Transverse colon (tissue), 4 donors: ENCODE measurements at regions not wholly inside any gene's neighbourhood (a gene's known extent, or its start where the extent isn't known, plus 50 kb on each side); places are given as distances from the start of the nearest gene placed in this dataset.

Experiments
- DNase-seq: peaks from one replicate; pipeline ENCODE4 v3.0.0-alpha.2; 2019
- H3K27ac ChIP-seq, 4 donors: fragments of 200-600 bp; sonication (generic); 2 replicates each; pipeline ENCODE4 v1.5.1; 2016 to 2018; ENCODE audit warnings: inconsistent platforms in 4 of 4
- H3K27me3 ChIP-seq: fragments of 200-600 bp; sonication (generic); 2 replicates; pipeline ENCODE4 v1.5.1; 2017; ENCODE audit warnings: inconsistent platforms
- H3K36me3 ChIP-seq, 4 donors: fragments of 200-600 bp; sonication (generic); 2 replicates each; pipeline ENCODE4 v1.5.1; 2017 to 2019; ENCODE audit warnings: inconsistent platforms in 4 of 4
- H3K4me1 ChIP-seq, 4 donors: fragments of 200-600 bp; sonication (generic); 2 replicates each; pipeline ENCODE4 v1.5.1; 2017 to 2020; ENCODE audit warnings: inconsistent platforms in 4 of 4
- H3K4me3 ChIP-seq, 4 donors: fragments of 200-600 bp; sonication (generic); 1 replicate in 1 of 4; 2 replicates in 3 of 4; pipeline versions ENCODE4 v1.5.1 to v1.6.1; 2017 to 2019; ENCODE audit warnings: inconsistent platforms in 4 of 4
- H3K9me3 ChIP-seq, 2 donors: fragments of 200-600 bp; sonication (generic); 2 replicates each; pipeline ENCODE4 v1.5.1; 2017 to 2019; ENCODE audit warnings: inconsistent platforms in 2 of 2
- CTCF ChIP-seq, 5 experiments: fragments of 200-600 bp in 3 of 5; fragments of 450-650 bp in 2 of 5; sonication (generic) in 3 of 5; IDR thresholded peaks; 1 replicate in 2 of 5; 2 replicates in 3 of 5; pipeline ENCODE4 v1.5.1; 2016 to 2017; ENCODE audit warnings: antibody characterized with exemption in 5 of 5, inconsistent platforms in 3 of 5, mild to moderate bottlenecking in 2 of 5, moderate library complexity in 1 of 5
- EP300 ChIP-seq: sonication (generic); formaldehyde crosslinking; IDR thresholded peaks from one replicate; pipeline ENCODE4 v1.6.1; 2017; ENCODE audit warnings: antibody characterized with exemption, low read depth
- POLR2A ChIP-seq: fragments of 450-650 bp; IDR thresholded peaks from one replicate; pipeline ENCODE4 v1.6.1; 2016; ENCODE audit warnings: antibody characterized with exemption, mild to moderate bottlenecking, moderate library complexity
- POLR2AphosphoS5 ChIP-seq, 3 donors: sonication (generic); formaldehyde crosslinking; IDR thresholded peaks; one replicate each; pipeline ENCODE4 v1.6.1; 2016; ENCODE audit warnings: antibody characterized with exemption in 3 of 3
- WGBS, 2 donors: methylation state at CpG; one replicate each; pipeline ENCODE4 v1.1.5; 2018; ENCODE audit warnings: low coverage in 1 of 2; 5-methylcytosine and 5-hydroxymethylcytosine counted together
- in situ Hi-C, 4 donors: fragments of 200-750 bp; cut with MboI; loops; one replicate each; pipeline versions ENCODE4 v1.15.0 to v1.15.1; 2017; ENCODE audit warnings: low sequenced_read_pairs in 3 of 4, low pct_ligation_motif_present in 1 of 4, low pct_unique_long_range_greater_than_20kb in 1 of 4
- intact Hi-C: fragments of 100-400 bp; cut with DNase I; formaldehyde crosslinking; loops from one replicate; pipeline ENCODE4 v1.15.1; 2023; ENCODE audit warnings: low total_unique reads

GRCh38 chr3:44065311-44066094 is 176.2 kb upstream of the TOPAZ1 start:
- no peak overlapping the region for H3K4me3 ChIP-seq
- no peaks in the 10 kb centered on the region for H3K36me3 ChIP-seq
- intact Hi-C loops: no loop called here
- no peak for TF ChIP-seq POLR2A
- no peak for TF ChIP-seq POLR2AphosphoS5 (IDR thresholded peaks at IDR 0.05)
- no peak for TF ChIP-seq EP300
- no peak for TF ChIP-seq CTCF (IDR thresholded peaks at IDR 0.05)
- no peaks in the 10 kb centered on the region for H3K4me1 ChIP-seq
- H3K27me3 ChIP-seq: peaks cover 17% of the 10 kb centered on the region
- in situ Hi-C loops: no loop called here
- H3K9me3 ChIP-seq: no peaks in the 10 kb centered on the region
- no peak for DNase-seq
- 54 to 64% methylated on average over 7 to 10 of the region's 10 CpGs for WGBS, 2 donors
- H3K27ac ChIP-seq: no peak overlapping the region

GRCh38 chr3:44066806-44067205 is 174.9 kb upstream of the TOPAZ1 start:
- WGBS, 2 donors: 66 to 76% methylated on average over 3 of the region's 3 CpGs
- Histone ChIP-seq H3K27me3 (peaks cover 11% of the 10 kb centered on the region), H3K27ac (no peak overlapping the region), H3K4me3 (no peak overlapping the region), H3K4me1 (no peaks in the 10 kb centered on the region), H3K36me3 (no peaks in the 10 kb centered on the region), H3K9me3 (no peaks in the 10 kb centered on the region)
- DNase-seq: no peak
- in situ Hi-C loops: no loop called here
- TF ChIP-seq EP300 (no peak), POLR2AphosphoS5 (IDR thresholded peaks at IDR 0.05) (no peak), POLR2A (no peak), CTCF (IDR thresholded peaks at IDR 0.05) (no peak)
- intact Hi-C loops: no loop called here

- WGBS, 2 donors: 77 to 80% methylated on average over 1 to 6 of the region's 6 CpGs
- H3K27me3 ChIP-seq: peaks cover 6% of the 10 kb centered on the region
- no peaks in the 10 kb centered on the region for H3K4me1 ChIP-seq
- TF ChIP-seq CTCF (IDR thresholded peaks at IDR 0.05) (no peak), POLR2A (no peak), EP300 (no peak), POLR2AphosphoS5 (IDR thresholded peaks at IDR 0.05) (no peak)
- in situ Hi-C loops (no loop called here), intact Hi-C loops (no loop called here)
- no peak for DNase-seq
- H3K9me3 ChIP-seq: no peaks in the 10 kb centered on the region
- H3K4me3 ChIP-seq: no peak overlapping the region
- no peak overlapping the region for H3K27ac ChIP-seq
- no peaks in the 10 kb centered on the region for H3K36me3 ChIP-seq
Measured at GRCh38 chr3:44067431-44067830, 174.3 kb upstream of the TOPAZ1 start.

GRCh38 chr3:44068753-44069152 is 172.9 kb upstream of the TOPAZ1 start:
- Histone ChIP-seq H3K4me1 (no peaks in the 10 kb centered on the region), H3K36me3 (no peaks in the 10 kb centered on the region), H3K9me3 (no peaks in the 10 kb centered on the region), H3K4me3 (no peak overlapping the region), H3K27me3 (no peaks in the 10 kb centered on the region), H3K27ac (no peak overlapping the region)
- WGBS, 2 donors: 78% methylated on average over 3 of the region's 3 CpGs; no CpG with 5 or more reads in 1 of the 2 donors
- in situ Hi-C loops: no loop called here
- no peak for DNase-seq
- no peak for TF ChIP-seq POLR2A
- TF ChIP-seq CTCF (IDR thresholded peaks at IDR 0.05): no peak
- no peak for TF ChIP-seq EP300
- TF ChIP-seq POLR2AphosphoS5 (IDR thresholded peaks at IDR 0.05): no peak
- intact Hi-C loops: no loop called here
